ENCODE measurements at regions not wholly inside any gene's neighbourhood (a gene's known extent, or its start where the extent isn't known, plus 50 kb on each side); places are given as distances from the start of the nearest gene placed in this dataset.

DNA sequence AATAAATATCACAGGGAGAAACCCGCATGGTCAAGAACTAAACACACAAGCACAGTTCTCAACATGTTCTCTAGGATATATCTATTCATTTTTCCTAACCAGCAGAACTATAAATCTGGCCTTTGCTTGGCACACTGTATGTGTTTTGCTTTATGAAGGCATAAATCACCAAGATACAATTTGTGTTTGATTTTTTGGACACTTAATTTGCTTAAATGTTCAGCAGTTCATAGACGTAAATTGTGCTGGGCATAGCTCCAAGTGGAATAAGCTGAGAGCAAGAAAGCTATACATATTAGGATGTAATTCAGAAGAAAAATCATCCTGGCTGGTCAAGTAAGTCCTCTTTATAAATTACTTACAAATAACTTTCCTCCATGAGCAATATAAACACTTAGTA lies 341.5 kb upstream of the ATP5MC3 start:
- no peaks in the 10 kb centered on the region for H3K27me3 ChIP-seq
- DNase-seq, result no peak
- TF ChIP-seq POLR2A (IDR thresholded peaks at IDR 0.05), result no peak
- TF ChIP-seq, protein P1, sequence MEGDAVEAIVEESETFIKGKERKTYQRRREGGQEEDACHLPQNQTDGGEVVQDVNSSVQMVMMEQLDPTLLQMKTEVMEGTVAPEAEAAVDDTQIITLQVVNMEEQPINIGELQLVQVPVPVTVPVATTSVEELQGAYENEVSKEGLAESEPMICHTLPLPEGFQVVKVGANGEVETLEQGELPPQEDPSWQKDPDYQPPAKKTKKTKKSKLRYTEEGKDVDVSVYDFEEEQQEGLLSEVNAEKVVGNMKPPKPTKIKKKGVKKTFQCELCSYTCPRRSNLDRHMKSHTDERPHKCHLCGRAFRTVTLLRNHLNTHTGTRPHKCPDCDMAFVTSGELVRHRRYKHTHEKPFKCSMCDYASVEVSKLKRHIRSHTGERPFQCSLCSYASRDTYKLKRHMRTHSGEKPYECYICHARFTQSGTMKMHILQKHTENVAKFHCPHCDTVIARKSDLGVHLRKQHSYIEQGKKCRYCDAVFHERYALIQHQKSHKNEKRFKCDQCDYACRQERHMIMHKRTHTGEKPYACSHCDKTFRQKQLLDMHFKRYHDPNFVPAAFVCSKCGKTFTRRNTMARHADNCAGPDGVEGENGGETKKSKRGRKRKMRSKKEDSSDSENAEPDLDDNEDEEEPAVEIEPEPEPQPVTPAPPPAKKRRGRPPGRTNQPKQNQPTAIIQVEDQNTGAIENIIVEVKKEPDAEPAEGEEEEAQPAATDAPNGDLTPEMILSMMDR (IDR thresholded peaks at IDR 0.05), result no peak

DNA sequence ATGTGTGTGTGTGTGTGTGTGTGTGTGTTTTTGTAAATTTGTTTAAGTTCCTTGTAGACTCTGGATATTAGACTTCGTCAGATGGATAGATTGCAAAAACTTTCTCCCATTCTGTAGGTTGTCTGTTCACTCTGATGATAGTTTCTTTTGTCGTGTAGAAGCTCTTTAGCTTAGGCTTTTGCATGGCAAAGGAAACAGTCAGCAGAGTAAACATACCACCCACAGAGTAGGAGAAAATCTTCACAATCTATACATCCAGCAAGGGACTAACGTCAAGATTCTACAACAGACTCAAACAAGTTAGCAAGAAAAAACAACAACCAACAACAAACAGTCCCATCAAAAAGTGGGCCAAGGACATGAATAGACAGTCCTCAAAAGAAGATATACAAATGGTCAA lies 336.7 kb upstream of the ATP5MC3 start:
- DNase-seq, result no peak
- intact Hi-C loops (cut with DNase I; ENCODE audit: low total_unique reads), result no loop called here
- H3K27ac ChIP-seq, result no peak overlapping the region
- no peak overlapping the region for H3K4me3 ChIP-seq
- H3K9me3 ChIP-seq, result no peaks in the 10 kb centered on the region
- no peaks in the 10 kb centered on the region for H3K27me3 ChIP-seq
- H3K36me3 ChIP-seq, result no peaks in the 10 kb centered on the region
- TF ChIP-seq POLR2A (IDR thresholded peaks at IDR 0.05), result no peak
- TF ChIP-seq, protein P1 (IDR thresholded peaks at IDR 0.05), result no peak
- H3K4me1 ChIP-seq, result no peaks in the 10 kb centered on the region

More for the DNA sequence above, 341.5 kb upstream of the ATP5MC3 start:
- no peak overlapping the region for H3K27ac ChIP-seq
- no peak overlapping the region for H3K4me3 ChIP-seq
- intact Hi-C loops (cut with DNase I; ENCODE audit: low total_unique reads), result no loop called here
- no peaks in the 10 kb centered on the region for H3K4me1 ChIP-seq
- H3K36me3 ChIP-seq, result no peaks in the 10 kb centered on the region
- H3K9me3 ChIP-seq, result no peaks in the 10 kb centered on the region

DNA sequence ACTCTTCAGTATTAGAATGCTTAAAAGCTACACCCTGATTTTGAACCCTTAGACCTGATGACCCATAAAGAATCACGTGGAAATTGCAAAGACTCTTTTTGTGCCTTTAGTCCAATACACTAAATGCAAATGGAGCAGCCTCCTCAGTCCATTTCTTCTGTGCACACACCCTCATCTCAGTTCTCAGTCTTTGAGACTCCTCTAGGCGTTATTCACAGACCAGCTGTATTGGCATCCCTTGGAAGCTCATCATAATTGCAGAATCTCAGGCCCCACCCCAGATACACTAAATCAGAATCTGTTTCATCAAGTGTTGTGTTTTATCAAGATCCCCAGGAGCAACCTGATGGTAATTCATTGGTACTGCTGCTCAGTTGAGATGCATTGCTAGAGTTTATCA lies 335.0 kb upstream of the ATP5MC3 start:
- Histone ChIP-seq H3K27me3 (no peaks in the 10 kb centered on the region), H3K36me3 (no peaks in the 10 kb centered on the region), H3K9me3 (no peaks in the 10 kb centered on the region), H3K4me1 (no peaks in the 10 kb centered on the region), H3K4me3 (no peak overlapping the region), H3K27ac (no peak overlapping the region)
- no peak for TF ChIP-seq POLR2A (IDR thresholded peaks at IDR 0.05)
- TF ChIP-seq, protein P1 (IDR thresholded peaks at IDR 0.05), result no peak
- intact Hi-C loops (cut with DNase I; ENCODE audit: low total_unique reads), result no loop called here
- DNase-seq, result no peak

DNA sequence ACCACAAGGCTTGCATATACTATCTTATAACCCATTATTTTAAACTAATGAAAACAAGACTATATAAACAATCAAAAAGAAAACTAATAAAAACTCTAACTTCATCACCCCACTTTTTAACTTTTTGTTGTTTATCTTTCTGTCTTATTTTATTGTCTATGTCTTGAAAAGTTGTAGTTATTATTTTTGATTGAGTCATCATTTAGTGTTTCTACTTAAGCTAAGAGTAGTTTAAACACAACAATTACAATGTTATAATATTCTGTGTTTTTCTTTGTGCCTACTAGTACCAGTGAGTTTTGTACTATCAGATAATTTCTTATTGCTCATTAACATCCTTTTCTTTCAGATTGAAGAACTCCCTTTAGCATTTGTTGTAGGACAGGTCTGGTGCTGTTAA lies 318.7 kb upstream of the ATP5MC3 start:
- Histone ChIP-seq H3K27ac (no peak overlapping the region), H3K9me3 (no peaks in the 10 kb centered on the region), H3K27me3 (no peaks in the 10 kb centered on the region), H3K4me1 (no peaks in the 10 kb centered on the region), H3K36me3 (no peaks in the 10 kb centered on the region), H3K4me3 (no peak overlapping the region)
- DNase-seq, result no peak
- TF ChIP-seq, protein P1 (IDR thresholded peaks at IDR 0.05), result no peak
- no peak for TF ChIP-seq POLR2A (IDR thresholded peaks at IDR 0.05)
- intact Hi-C loops (cut with DNase I; ENCODE audit: low total_unique reads), result no loop called here

DNA sequence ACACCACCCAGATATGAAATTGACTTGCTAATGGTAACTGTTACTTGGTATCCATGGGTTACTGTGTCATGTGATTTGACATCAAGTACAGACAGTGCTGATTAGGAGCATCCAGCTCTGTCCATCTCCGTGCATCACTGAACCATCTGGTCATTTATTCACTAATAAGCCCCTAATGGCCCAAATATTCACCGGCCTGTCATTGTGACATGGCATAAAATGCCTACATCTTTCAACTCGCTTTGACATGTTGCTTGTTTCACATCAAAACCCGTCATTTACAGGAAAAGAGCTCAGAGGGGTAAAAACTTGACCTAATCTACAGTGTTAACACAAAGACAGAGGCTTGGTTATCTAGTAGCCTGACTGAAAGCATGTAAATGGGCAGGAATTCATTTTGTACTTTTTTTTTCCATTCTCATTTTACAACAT lies 308.9 kb upstream of the ATP5MC3 start:
- no peak for TF ChIP-seq POLR2A (IDR thresholded peaks at IDR 0.05)
- TF ChIP-seq, protein P1 (IDR thresholded peaks at IDR 0.05), result no peak
- no peaks in the 10 kb centered on the region for H3K36me3 ChIP-seq
- H3K4me1 ChIP-seq, result no peaks in the 10 kb centered on the region
- no peaks in the 10 kb centered on the region for H3K27me3 ChIP-seq
- intact Hi-C loops (cut with DNase I; ENCODE audit: low total_unique reads), result no loop called here
- DNase-seq, result no peak
- no peak overlapping the region for H3K4me3 ChIP-seq
- H3K27ac ChIP-seq, result no peak overlapping the region
- H3K9me3 ChIP-seq, result no peaks in the 10 kb centered on the region

Measured in uterus (tissue), 3 donors.